OCI-LY3 (cell line): ENCODE measurements at regions not wholly inside any gene's neighbourhood (a gene's known extent, or its start where the extent isn't known, plus 50 kb on each side); places are given as distances from the start of the nearest gene placed in this dataset.

ENCODE experiments used
- H2AFZ ChIP-seq: fragments of 200-600, 300-600 bp; shearing (Covaris generic); 2 replicates; pipeline ENCODE4 v1.6.0; 2014; ENCODE audit warnings: antibody characterized with exemption, low read depth, low read length
- H3K27ac ChIP-seq: fragments of 200-600, 300-600 bp; sonication (generic); 2 replicates; pipeline ENCODE4 v1.5.1; 2014; ENCODE audit warnings: mild to moderate bottlenecking, low read length, moderate library complexity, mixed read lengths
- H3K27me3 ChIP-seq: fragments of 200-600, 300-600 bp; sonication (generic); 2 replicates; pipeline ENCODE4 v1.6.1; 2014; ENCODE audit warnings: low read depth, low read length, mixed read lengths
- H3K36me3 ChIP-seq: fragments of 200-600, 300-600 bp; sonication (generic); replicated peaks from 2 replicates; pipeline ENCODE3; 2014; ENCODE audit warnings: low read depth, low read length, mixed read lengths
- H3K4me1 ChIP-seq: fragments of 300-600, 200-600 bp; sonication (generic); 2 replicates; pipeline ENCODE4 v1.6.1; 2014; ENCODE audit warnings: low read length, mixed read lengths
- H3K4me2 ChIP-seq: fragments of 200-600, 300-600 bp; sonication (generic); 2 replicates; pipeline ENCODE4 v1.6.1; 2014; ENCODE audit warnings: low read length, mixed read lengths
- H3K4me3 ChIP-seq: fragments of 300-600, 200-600 bp; sonication (generic); 2 replicates; pipeline ENCODE4 v1.5.1; 2014; ENCODE audit warnings: antibody characterized with exemption, mild to moderate bottlenecking, low read length, moderate library complexity
- H3K79me2 ChIP-seq: fragments of 300-600, 200-600 bp; shearing (Covaris generic); 2 replicates; pipeline ENCODE4 v1.6.1; 2014; ENCODE audit warnings: mild to moderate bottlenecking, low read length, mixed read lengths
- H3K9ac ChIP-seq: fragments of 300-600, 200-600 bp; shearing (Covaris generic); 2 replicates; pipeline ENCODE4 v1.6.0; 2014; ENCODE audit warnings: mild to moderate bottlenecking, low read length, moderate library complexity
- H3K9me3 ChIP-seq: fragments of 200-600, 300-600 bp; shearing (Covaris generic); 2 replicates; pipeline ENCODE4 v1.6.1; 2014; ENCODE audit warnings: low read length, mixed read lengths; ENCODE audit not compliant: insufficient read depth
- H4K20me1 ChIP-seq: fragments of 200-600, 300-600 bp; sonication (generic); 2 replicates; pipeline ENCODE4 v1.6.1; 2016; ENCODE audit warnings: low read length, mixed read lengths; ENCODE audit not compliant: insufficient read depth
- EZH2phosphoT487 ChIP-seq: fragments of 200-600 bp; shearing (Covaris generic); IDR thresholded peaks from 2 replicates; pipeline ENCODE4 v1.6.1; 2018; ENCODE audit warnings: antibody characterized with exemption, mixed run types, low read depth
- TF ChIP-seq, protein P1 (sequence below): fragments of 200-600, 300-600 bp; sonication (generic); IDR thresholded peaks from 2 replicates; pipeline ENCODE4 v1.5.1; 2014; ENCODE audit warnings: antibody characterized with exemption, low read length, low read depth

DNA sequence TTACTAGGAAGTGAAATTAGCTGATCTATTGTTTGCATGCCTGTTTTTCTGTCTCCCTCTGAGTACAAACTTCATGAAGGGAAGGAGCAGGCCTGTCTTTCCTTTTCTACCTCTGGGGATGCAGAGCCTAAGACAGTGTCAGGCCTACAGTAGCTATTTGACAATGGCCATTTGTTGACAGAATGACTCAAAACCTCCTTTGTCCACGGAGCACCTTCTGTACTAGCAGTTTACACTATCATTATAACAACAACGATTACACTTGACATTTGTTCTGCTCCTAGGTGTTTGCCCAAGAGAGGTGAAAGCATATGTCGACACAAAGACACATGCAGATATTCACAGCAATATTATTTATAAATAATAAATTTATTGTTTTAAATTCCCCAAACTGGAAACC lies 132.3 kb upstream of the IRX3 start:
- Histone ChIP-seq H3K9me3 (no peaks in the 10 kb centered on the region), H3K4me3 (no peak overlapping the region), H4K20me1 (no peaks in the 10 kb centered on the region), H3K27me3 (no peaks in the 10 kb centered on the region), H3K36me3 (no peaks in the 10 kb centered on the region), H2AFZ (no peak overlapping the region), H3K9ac (no peak overlapping the region), H3K27ac (no peak overlapping the region), H3K79me2 (no peaks in the 10 kb centered on the region), H3K4me2 (no peak overlapping the region), H3K4me1 (no peaks in the 10 kb centered on the region)
- no peak for TF ChIP-seq EZH2phosphoT487
- TF ChIP-seq, protein P1, sequence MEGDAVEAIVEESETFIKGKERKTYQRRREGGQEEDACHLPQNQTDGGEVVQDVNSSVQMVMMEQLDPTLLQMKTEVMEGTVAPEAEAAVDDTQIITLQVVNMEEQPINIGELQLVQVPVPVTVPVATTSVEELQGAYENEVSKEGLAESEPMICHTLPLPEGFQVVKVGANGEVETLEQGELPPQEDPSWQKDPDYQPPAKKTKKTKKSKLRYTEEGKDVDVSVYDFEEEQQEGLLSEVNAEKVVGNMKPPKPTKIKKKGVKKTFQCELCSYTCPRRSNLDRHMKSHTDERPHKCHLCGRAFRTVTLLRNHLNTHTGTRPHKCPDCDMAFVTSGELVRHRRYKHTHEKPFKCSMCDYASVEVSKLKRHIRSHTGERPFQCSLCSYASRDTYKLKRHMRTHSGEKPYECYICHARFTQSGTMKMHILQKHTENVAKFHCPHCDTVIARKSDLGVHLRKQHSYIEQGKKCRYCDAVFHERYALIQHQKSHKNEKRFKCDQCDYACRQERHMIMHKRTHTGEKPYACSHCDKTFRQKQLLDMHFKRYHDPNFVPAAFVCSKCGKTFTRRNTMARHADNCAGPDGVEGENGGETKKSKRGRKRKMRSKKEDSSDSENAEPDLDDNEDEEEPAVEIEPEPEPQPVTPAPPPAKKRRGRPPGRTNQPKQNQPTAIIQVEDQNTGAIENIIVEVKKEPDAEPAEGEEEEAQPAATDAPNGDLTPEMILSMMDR = no peak

DNA sequence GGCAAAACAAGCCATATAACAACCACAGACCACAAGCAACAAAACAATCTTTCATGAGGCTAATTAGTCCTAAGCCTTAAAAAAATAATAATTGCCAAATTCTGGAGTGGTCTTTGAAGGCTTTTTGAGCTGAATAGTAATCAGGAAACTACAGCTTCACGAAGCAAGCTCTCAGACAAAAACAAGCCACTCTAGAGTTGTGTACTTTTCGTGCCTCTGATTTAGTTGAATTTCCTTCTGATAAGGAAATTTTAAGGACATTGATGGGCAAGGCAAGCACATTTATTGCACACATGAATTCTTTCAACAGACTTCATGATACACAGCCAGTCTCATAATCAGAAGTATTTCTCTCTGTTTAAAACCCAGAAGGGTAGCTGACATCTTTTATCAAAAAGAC lies 130.8 kb upstream of the IRX3 start:
- no peaks in the 10 kb centered on the region for H3K4me1 ChIP-seq
- no peaks in the 10 kb centered on the region for H3K9me3 ChIP-seq
- no peak overlapping the region for H3K9ac ChIP-seq
- no peaks in the 10 kb centered on the region for H4K20me1 ChIP-seq
- TF ChIP-seq, protein P1 = no peak
- TF ChIP-seq EZH2phosphoT487 = no peak
- no peaks in the 10 kb centered on the region for H3K27me3 ChIP-seq
- H3K4me3 ChIP-seq = no peak overlapping the region
- no peaks in the 10 kb centered on the region for H3K79me2 ChIP-seq
- no peak overlapping the region for H3K4me2 ChIP-seq
- no peak overlapping the region for H3K27ac ChIP-seq
- no peak overlapping the region for H2AFZ ChIP-seq
- H3K36me3 ChIP-seq = no peaks in the 10 kb centered on the region

DNA sequence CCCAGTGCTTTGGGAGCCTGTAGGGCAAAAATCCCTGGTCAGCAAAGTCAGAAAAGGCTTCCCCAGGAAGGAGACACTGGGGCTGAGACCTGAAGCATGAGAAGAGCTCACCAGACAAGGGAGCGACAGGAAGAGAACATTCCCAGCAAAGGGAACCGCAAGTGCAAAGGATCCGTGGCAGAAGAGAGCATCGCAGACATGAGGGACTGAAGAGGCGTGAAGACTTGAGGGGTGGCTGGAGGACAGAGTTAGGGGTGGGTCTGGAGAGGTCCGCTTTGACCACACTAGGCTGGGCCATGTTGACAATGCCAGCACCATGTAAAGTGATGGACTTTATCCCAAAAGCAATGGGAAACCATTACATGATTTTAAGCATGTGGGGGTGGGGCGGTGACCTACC lies 128.1 kb upstream of the IRX3 start:
- no peak overlapping the region for H3K9ac ChIP-seq
- no peaks in the 10 kb centered on the region for H3K79me2 ChIP-seq
- H3K27me3 ChIP-seq = no peaks in the 10 kb centered on the region
- H2AFZ ChIP-seq = no peak overlapping the region
- H3K4me1 ChIP-seq = no peaks in the 10 kb centered on the region
- no peak overlapping the region for H3K27ac ChIP-seq
- no peak overlapping the region for H3K4me2 ChIP-seq
- H3K36me3 ChIP-seq = no peaks in the 10 kb centered on the region
- TF ChIP-seq, protein P1 = no peak
- TF ChIP-seq EZH2phosphoT487 = no peak
- no peak overlapping the region for H3K4me3 ChIP-seq
- H3K9me3 ChIP-seq = no peaks in the 10 kb centered on the region
- no peaks in the 10 kb centered on the region for H4K20me1 ChIP-seq

DNA sequence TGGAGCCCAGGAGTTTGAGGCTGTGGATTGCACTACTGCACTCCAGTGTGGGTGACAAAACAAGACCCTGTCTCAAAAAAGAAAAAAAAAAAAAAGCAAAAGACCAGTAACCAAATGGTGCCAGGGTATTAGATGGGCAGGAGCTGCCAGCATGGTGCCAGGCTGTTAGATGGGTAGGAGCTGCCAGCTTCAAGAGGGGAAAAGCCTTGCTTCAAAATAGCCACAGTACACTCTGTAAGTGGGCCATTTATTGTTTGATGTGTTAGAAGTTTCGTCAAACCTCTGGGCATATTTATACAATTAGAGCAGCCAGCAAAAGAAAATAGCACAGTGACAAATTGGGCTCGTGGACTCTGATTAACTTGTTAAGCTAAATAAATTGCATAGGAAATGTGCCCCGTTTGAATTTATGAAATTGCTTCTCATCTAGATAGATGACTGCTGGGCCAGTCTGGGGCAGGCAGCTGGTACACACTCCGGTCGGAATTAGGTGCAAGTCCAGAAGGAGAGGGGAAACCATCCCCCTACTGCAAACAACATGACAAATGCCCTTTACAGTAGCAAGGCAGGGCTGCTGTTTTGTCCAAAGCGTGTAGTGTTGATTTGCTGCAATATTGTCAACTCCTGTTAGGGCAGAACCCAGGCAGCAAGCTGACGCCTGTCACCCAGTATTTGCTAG lies 126.3 kb upstream of the IRX3 start:
- H3K9me3 ChIP-seq = no peaks in the 10 kb centered on the region
- no peaks in the 10 kb centered on the region for H3K27me3 ChIP-seq
- no peak overlapping the region for H2AFZ ChIP-seq
- no peak overlapping the region for H3K27ac ChIP-seq
- no peaks in the 10 kb centered on the region for H3K4me1 ChIP-seq
- no peaks in the 10 kb centered on the region for H3K36me3 ChIP-seq
- no peak overlapping the region for H3K9ac ChIP-seq
- no peak overlapping the region for H3K4me2 ChIP-seq
- no peaks in the 10 kb centered on the region for H3K79me2 ChIP-seq
- H3K4me3 ChIP-seq = no peak overlapping the region
- H4K20me1 ChIP-seq = no peaks in the 10 kb centered on the region
- TF ChIP-seq, protein P1 = no peak
- no peak for TF ChIP-seq EZH2phosphoT487
